HepG2 (cell line): ENCODE measurements at regions not wholly inside any gene's neighbourhood (a gene's known extent, or its start where the extent isn't known, plus 50 kb on each side); places are given as distances from the start of the nearest gene placed in this dataset.

Experiments used
- ATAC-seq: fragments of 200-7000 bp; cut with Tn5 transposase; 3 replicates; pipeline ENCODE4 v1.9.1; 2020; ENCODE audit warnings: mild to moderate bottlenecking, moderate library complexity
- BruUV-seq: library from RNA; stranded (reverse); fragments of 400-500 nt; replicated peaks from 2 replicates; lab custom pipeline; 2021; lab: Mats Ljungman, UMichigan
- CTCF ChIA-PET: fragments of 300-600 bp; formaldehyde crosslinking; extraction: SDS; loops from one replicate; lab custom pipeline; 2021; ENCODE audit warnings: low total read pairs, inconsistent platforms, low intra/inter-chr PET ratio; lab: Yijun Ruan, JAX
- POLR2A ChIA-PET: fragments of 350-600 bp; sonication (Branson Sonifier 250); formaldehyde crosslinking; loops from one replicate; lab custom pipeline; 2020; ENCODE audit warnings: antibody characterized with exemption, inconsistent platforms; lab: Yijun Ruan, JAX
- DNase-seq: peaks from one replicate; pipeline ENCODE4 v3.0.0-alpha.2; 2015; ENCODE audit warnings: low spot score
- FAIRE-seq: peaks from 3 replicates; lab custom pipeline; 2011; peaks lifted over from hg19 to GRCh38; lab: Jason Lieb, UNC
- H2AFZ ChIP-seq: one replicate; pipeline ENCODE4 v1.6.1; 2011; ENCODE audit warnings: low read length, inconsistent platforms
- H3K27ac ChIP-seq: fragments of 300-600 bp; 3 replicates; pipeline ENCODE4 v1.8.0; 2011; ENCODE audit warnings: mixed run types, mild to moderate bottlenecking, mixed read lengths, low read length, inconsistent platforms; ENCODE audit not compliant: insufficient read depth; ENCODE audit errors: extremely low read length
- H3K27me3 ChIP-seq, 2 experiments: fragments of 200-600 bp in 1 of 2; 2 replicates in 1 of 2; 3 replicates in 1 of 2; pipeline versions ENCODE4 v1.6.0 to v1.8.0; 2011; ENCODE audit warnings: low read length in 2 of 2, mild to moderate bottlenecking in 2 of 2, moderate library complexity in 2 of 2, inconsistent platforms in 1 of 2; ENCODE audit not compliant: insufficient read depth in 2 of 2, control insufficient read depth in 1 of 2
- H3K36me3 ChIP-seq, 2 experiments: fragments of 200-600 bp in 1 of 2; replicated peaks in 1 of 2; 2 replicates in 1 of 2; 3 replicates in 1 of 2; pipeline versions ENCODE4 v1.5.1 to v1.8.0; 2011; ENCODE audit warnings: low read length in 2 of 2, inconsistent platforms in 1 of 2; ENCODE audit not compliant: insufficient read depth in 2 of 2, control insufficient read depth in 1 of 2
- H3K4me1 ChIP-seq: 2 replicates; pipeline ENCODE4 v1.5.1; 2012; ENCODE audit warnings: low read length, inconsistent platforms; ENCODE audit not compliant: insufficient read depth
- H3K4me2 ChIP-seq: 2 replicates; pipeline ENCODE4 v1.6.0; 2011; ENCODE audit warnings: low read depth, low read length, inconsistent platforms
- H3K4me3 ChIP-seq, 3 experiments: fragments of 200-600 bp in 1 of 3; sonication (generic), shearing (Covaris generic) in 1 of 3; replicated peaks in 1 of 3; 2 replicates each; pipeline ENCODE4 v1.5.1; 2011 to 2016; ENCODE audit warnings: low read length in 3 of 3, inconsistent platforms in 2 of 3, low read depth in 2 of 3, mild to moderate bottlenecking in 2 of 3, control low read depth in 1 of 3, mixed read lengths in 1 of 3; ENCODE audit not compliant: insufficient read depth in 1 of 3
- H3K79me2 ChIP-seq: one replicate; pipeline ENCODE4 v1.6.1; 2011; ENCODE audit warnings: low read length, inconsistent platforms; ENCODE audit not compliant: insufficient read depth
- H3K9ac ChIP-seq: 2 replicates; pipeline ENCODE4 v1.6.0; 2011; ENCODE audit warnings: mild to moderate bottlenecking, low read depth, low read length, inconsistent platforms; ENCODE audit not compliant: insufficient read depth
- H3K9me3 ChIP-seq: 2 replicates; pipeline ENCODE4 v1.5.1; 2012; ENCODE audit warnings: mild to moderate bottlenecking, low read length
- H4K20me1 ChIP-seq: 2 replicates; pipeline ENCODE4 v1.6.0; 2011; ENCODE audit warnings: inconsistent platforms, mild to moderate bottlenecking, low read length, moderate library complexity; ENCODE audit not compliant: insufficient read depth
- MAFF ChIP-seq: IDR thresholded peaks from 2 replicates; pipeline ENCODE4 v1.6.1; 2011; ENCODE audit warnings: low read depth, low read length, improper control_type of control experiment
- MAFG ChIP-seq: sonication (generic); formaldehyde crosslinking; IDR thresholded peaks from 2 replicates; pipeline ENCODE4 v1.5.1; 2020; ENCODE audit warnings: mild to moderate bottlenecking, missing genetic modification reagents
- NFKBIZ ChIP-seq: IDR thresholded peaks from 2 replicates; pipeline ENCODE4 v1.6.1; 2018; ENCODE audit warnings: missing genetic modification reagents, missing compliant biosample characterization
- U2AF2 ChIP-seq: fragments of 200-400 bp; formaldehyde crosslinking; IDR thresholded peaks from 2 replicates; pipeline ENCODE4 v1.6.1; 2017; ENCODE audit warnings: low read depth, mild to moderate bottlenecking, low read length
- ZNF891 ChIP-seq: sonication (generic); formaldehyde crosslinking; IDR thresholded peaks from 2 replicates; pipeline ENCODE4 v1.5.0; 2020; ENCODE audit warnings: mild to moderate bottlenecking, missing genetic modification reagents
- in situ Hi-C: cut with HindIII; loops from 2 replicates; pipeline ENCODE4 v1.10.0; 2017; ENCODE audit warnings: low pct_unique_long_range_greater_than_20kb; ENCODE audit not compliant: extremely low pct_ligation_motif_present
- intact Hi-C: fragments of 100-400 bp; cut with micrococcal nuclease; formaldehyde crosslinking; loops from one replicate; pipeline ENCODE4 v1.10.0; 2022; ENCODE audit not compliant: unreplicated experiment
- TF ChIP-seq, protein P1 (sequence below): IDR thresholded peaks from 2 replicates; pipeline ENCODE4 v1.6.1; 2016
- TF ChIP-seq, protein P2 (sequence below): sonication (generic); formaldehyde crosslinking; IDR thresholded peaks from 2 replicates; pipeline ENCODE4 v1.5.1; 2020; ENCODE audit warnings: missing genetic modification reagents, mild to moderate bottlenecking, borderline replicate concordance

DNA sequence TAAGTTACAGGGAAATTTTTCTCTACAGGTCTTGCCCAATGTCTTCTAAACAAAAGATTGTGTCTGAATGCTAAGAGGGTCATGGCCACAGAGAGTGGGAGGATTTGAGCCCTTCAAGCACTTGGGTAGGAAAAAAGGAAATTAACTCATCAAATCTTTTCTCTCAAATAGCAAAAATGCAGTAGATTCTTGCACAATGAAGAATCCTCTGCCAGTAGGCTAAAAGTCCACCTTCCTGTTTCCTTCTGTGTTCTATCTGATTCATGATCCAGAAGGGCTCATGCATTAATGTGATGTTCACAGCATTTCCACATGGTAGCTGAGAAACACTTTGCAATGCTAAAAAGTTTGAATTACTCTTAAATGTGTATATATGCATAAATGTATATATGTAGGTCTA is 177.1 kb downstream of the CD47 start:
- H3K9ac ChIP-seq, result no peak overlapping the region

More for the DNA sequence above, 177.1 kb downstream of the CD47 start:
- Histone ChIP-seq H3K27ac (no peak overlapping the region), H3K9me3 (no peaks in the 10 kb centered on the region), H3K4me3 (no peak overlapping the region), H3K27me3 (no peaks in the 10 kb centered on the region), H3K4me1 (no peaks in the 10 kb centered on the region), H3K79me2 (no peaks in the 10 kb centered on the region), H3K4me2 (no peak overlapping the region), H4K20me1 (no peaks in the 10 kb centered on the region), H2AFZ (no peak overlapping the region), H3K36me3 (no peaks in the 10 kb centered on the region)
- ChIA-PET CTCF (no interaction called here), POLR2A (no interaction called here)
- ATAC-seq (no peak), FAIRE-seq (no peak), DNase-seq (no peak)
- in situ Hi-C loops (no loop called here), intact Hi-C loops (no loop called here)
- BruUV-seq, result no TSS peak
- TF ChIP-seq MAFG (CRISPR knock-in tag), result no peak
- no peak for TF ChIP-seq U2AF2
- no peak for TF ChIP-seq MAFF
- TF ChIP-seq ZNF891 (CRISPR knock-in tag), result no peak
- TF ChIP-seq, protein P1, sequence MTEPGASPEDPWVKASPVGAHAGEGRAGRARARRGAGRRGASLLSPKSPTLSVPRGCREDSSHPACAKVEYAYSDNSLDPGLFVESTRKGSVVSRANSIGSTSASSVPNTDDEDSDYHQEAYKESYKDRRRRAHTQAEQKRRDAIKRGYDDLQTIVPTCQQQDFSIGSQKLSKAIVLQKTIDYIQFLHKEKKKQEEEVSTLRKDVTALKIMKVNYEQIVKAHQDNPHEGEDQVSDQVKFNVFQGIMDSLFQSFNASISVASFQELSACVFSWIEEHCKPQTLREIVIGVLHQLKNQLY (CRISPR knock-in tag), result no peak
- TF ChIP-seq NFKBIZ (CRISPR knock-in tag), result no peak
- TF ChIP-seq, protein P2, sequence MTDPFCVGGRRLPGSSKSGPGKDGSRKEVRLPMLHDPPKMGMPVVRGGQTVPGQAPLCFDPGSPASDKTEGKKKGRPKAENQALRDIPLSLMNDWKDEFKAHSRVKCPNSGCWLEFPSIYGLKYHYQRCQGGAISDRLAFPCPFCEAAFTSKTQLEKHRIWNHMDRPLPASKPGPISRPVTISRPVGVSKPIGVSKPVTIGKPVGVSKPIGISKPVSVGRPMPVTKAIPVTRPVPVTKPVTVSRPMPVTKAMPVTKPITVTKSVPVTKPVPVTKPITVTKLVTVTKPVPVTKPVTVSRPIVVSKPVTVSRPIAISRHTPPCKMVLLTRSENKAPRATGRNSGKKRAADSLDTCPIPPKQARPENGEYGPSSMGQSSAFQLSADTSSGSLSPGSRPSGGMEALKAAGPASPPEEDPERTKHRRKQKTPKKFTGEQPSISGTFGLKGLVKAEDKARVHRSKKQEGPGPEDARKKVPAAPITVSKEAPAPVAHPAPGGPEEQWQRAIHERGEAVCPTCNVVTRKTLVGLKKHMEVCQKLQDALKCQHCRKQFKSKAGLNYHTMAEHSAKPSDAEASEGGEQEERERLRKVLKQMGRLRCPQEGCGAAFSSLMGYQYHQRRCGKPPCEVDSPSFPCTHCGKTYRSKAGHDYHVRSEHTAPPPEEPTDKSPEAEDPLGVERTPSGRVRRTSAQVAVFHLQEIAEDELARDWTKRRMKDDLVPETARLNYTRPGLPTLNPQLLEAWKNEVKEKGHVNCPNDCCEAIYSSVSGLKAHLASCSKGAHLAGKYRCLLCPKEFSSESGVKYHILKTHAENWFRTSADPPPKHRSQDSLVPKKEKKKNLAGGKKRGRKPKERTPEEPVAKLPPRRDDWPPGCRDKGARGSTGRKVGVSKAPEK (CRISPR knock-in tag), result no peak
